Panc1 (cell line): ENCODE measurements at regions not wholly inside any gene's neighbourhood (a gene's known extent, or its start where the extent isn't known, plus 50 kb on each side); places are given as distances from the start of the nearest gene placed in this dataset.

ENCODE experiments used
- ATAC-seq: fragments of 200-7000 bp; cut with Tn5 transposase; 2 replicates; pipeline ENCODE4 v1.9.1; 2020; ENCODE audit warnings: mild to moderate bottlenecking, moderate library complexity
- BruUV-seq: library from RNA; stranded (reverse); fragments of 400-500 nt; replicated peaks from 2 replicates; lab custom pipeline; 2021; lab: Mats Ljungman, UMichigan
- CTCF ChIA-PET: fragments of 300-600 bp; sonication (Branson Sonifier 250); formaldehyde crosslinking; loops from one replicate; lab custom pipeline; 2022; ENCODE audit warnings: antibody characterized with exemption; lab: Charles Lee
- POLR2A ChIA-PET: fragments of 300-600 bp; sonication (Branson Sonifier 250); formaldehyde crosslinking; loops from one replicate; lab custom pipeline; 2022; ENCODE audit warnings: antibody characterized with exemption; lab: Charles Lee
- DNase-seq: peaks from one replicate; pipeline ENCODE4 v3.0.0-alpha.2; 2010; ENCODE audit warnings: low read depth, low spot score
- H3K27ac ChIP-seq: 2 replicates; pipeline ENCODE4 v1.5.1; 2011; ENCODE audit warnings: mild to moderate bottlenecking, low read length, inconsistent platforms
- H3K27me3 ChIP-seq: fragments of 200-500 bp; sonication (Bioruptor generic); 2 replicates; pipeline ENCODE4 v1.6.0; 2014; ENCODE audit warnings: low read length, inconsistent platforms; ENCODE audit not compliant: control insufficient read depth, insufficient read depth
- H3K36me3 ChIP-seq: fragments of 200-500 bp; sonication (Bioruptor generic); 2 replicates; pipeline ENCODE4 v1.5.1; 2014; ENCODE audit warnings: inconsistent platforms, mild to moderate bottlenecking, low read length, moderate library complexity; ENCODE audit not compliant: control insufficient read depth, insufficient read depth
- H3K4me1 ChIP-seq: 2 replicates; pipeline ENCODE4 v1.5.1; 2011; ENCODE audit warnings: inconsistent platforms, mild to moderate bottlenecking, low read length, moderate library complexity; ENCODE audit not compliant: control insufficient read depth, insufficient read depth
- H3K4me3 ChIP-seq, 2 experiments: 2 replicates each; pipeline ENCODE4 v1.5.1; 2011 to 2012; ENCODE audit warnings: low read depth in 2 of 2, low read length in 2 of 2, mild to moderate bottlenecking in 2 of 2, inconsistent platforms in 1 of 2, moderate library complexity in 1 of 2
- H3K9me3 ChIP-seq: fragments of 200-500 bp; sonication (Bioruptor generic); 2 replicates; pipeline ENCODE4 v1.5.1; 2014; ENCODE audit warnings: low read depth, mild to moderate bottlenecking, inconsistent platforms, low read length, moderate library complexity; ENCODE audit not compliant: control insufficient read depth, insufficient read depth
- CTCF ChIP-seq: fragments of 450-650 bp; IDR thresholded peaks from 2 replicates; pipeline ENCODE4 v1.5.1; 2017; ENCODE audit warnings: mild to moderate bottlenecking
- POLR2AphosphoS5 ChIP-seq: IDR thresholded peaks from 2 replicates; pipeline ENCODE4 v1.6.1; 2012; ENCODE audit warnings: mild to moderate bottlenecking, low read depth, low read length, moderate library complexity
- SIN3A ChIP-seq: IDR thresholded peaks from 2 replicates; pipeline ENCODE4 v1.6.1; 2012; ENCODE audit warnings: low read depth, mild to moderate bottlenecking, low read length, moderate library complexity, borderline replicate concordance; ENCODE audit not compliant: insufficient read depth
- TCF7L2 ChIP-seq: IDR thresholded peaks from 2 replicates; pipeline ENCODE4 v1.6.1; 2011; ENCODE audit warnings: mild to moderate bottlenecking, low read depth, low read length, inconsistent platforms
- in situ Hi-C: cut with HindIII; loops from 2 replicates; pipeline ENCODE4 v1.10.0; 2016; ENCODE audit warnings: low sequenced_read_pairs, low pct_unique_long_range_greater_than_20kb
- intact Hi-C: fragments of 100-400 bp; cut with micrococcal nuclease; formaldehyde crosslinking; loops from one replicate; pipeline ENCODE4 v1.10.0; 2022; ENCODE audit not compliant: unreplicated experiment
- TF ChIP-seq, protein P1 (sequence below), 2 experiments: IDR thresholded peaks; 2 replicates each; pipeline ENCODE4 v1.6.1; 2011 to 2012; ENCODE audit warnings: low read depth in 2 of 2, control low read depth in 1 of 2, low read length in 1 of 2, mild to moderate bottlenecking in 1 of 2, moderate library complexity in 1 of 2; ENCODE audit not compliant: insufficient read depth in 1 of 2

DNA sequence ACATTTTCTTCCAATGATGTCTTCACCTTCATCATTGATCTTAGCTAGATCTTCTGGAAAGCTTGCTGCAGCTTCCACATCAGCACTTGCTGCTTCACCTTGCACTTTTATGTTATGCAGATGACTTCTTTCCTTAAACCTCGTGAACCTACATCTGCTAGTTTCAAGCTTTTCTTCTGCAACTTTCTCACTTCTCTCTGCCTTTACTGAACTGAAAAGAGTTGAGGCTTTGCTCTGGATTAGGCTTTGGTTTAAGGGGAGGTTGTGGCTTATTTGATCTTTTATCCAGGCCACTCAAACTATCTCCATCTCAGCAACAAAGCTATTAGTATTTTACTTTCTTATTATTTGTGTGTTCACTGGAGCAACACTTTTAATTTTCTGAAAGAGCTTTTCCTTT is 125.5 kb upstream of the POM121L12 start:
- ChIA-PET POLR2A (no interaction called here), CTCF (no interaction called here)
- H3K9me3 ChIP-seq: no peaks in the 10 kb centered on the region
- no peaks in the 10 kb centered on the region for H3K36me3 ChIP-seq
- DNase-seq (no peak), ATAC-seq (no peak)
- in situ Hi-C loops (no loop called here), intact Hi-C loops (no loop called here)
- H3K4me1 ChIP-seq: no peaks in the 10 kb centered on the region
- TF ChIP-seq TCF7L2 (no peak), SIN3A (no peak), CTCF (no peak), POLR2AphosphoS5 (no peak)
- TF ChIP-seq, protein P1, sequence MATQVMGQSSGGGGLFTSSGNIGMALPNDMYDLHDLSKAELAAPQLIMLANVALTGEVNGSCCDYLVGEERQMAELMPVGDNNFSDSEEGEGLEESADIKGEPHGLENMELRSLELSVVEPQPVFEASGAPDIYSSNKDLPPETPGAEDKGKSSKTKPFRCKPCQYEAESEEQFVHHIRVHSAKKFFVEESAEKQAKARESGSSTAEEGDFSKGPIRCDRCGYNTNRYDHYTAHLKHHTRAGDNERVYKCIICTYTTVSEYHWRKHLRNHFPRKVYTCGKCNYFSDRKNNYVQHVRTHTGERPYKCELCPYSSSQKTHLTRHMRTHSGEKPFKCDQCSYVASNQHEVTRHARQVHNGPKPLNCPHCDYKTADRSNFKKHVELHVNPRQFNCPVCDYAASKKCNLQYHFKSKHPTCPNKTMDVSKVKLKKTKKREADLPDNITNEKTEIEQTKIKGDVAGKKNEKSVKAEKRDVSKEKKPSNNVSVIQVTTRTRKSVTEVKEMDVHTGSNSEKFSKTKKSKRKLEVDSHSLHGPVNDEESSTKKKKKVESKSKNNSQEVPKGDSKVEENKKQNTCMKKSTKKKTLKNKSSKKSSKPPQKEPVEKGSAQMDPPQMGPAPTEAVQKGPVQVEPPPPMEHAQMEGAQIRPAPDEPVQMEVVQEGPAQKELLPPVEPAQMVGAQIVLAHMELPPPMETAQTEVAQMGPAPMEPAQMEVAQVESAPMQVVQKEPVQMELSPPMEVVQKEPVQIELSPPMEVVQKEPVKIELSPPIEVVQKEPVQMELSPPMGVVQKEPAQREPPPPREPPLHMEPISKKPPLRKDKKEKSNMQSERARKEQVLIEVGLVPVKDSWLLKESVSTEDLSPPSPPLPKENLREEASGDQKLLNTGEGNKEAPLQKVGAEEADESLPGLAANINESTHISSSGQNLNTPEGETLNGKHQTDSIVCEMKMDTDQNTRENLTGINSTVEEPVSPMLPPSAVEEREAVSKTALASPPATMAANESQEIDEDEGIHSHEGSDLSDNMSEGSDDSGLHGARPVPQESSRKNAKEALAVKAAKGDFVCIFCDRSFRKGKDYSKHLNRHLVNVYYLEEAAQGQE (IDR thresholded peaks at IDR 0.05; ENCODE audit: insufficient read depth in 1 of 2, low read depth in 2 of 2, low read length in 1 of 2): no peak
- H3K27ac ChIP-seq: no peak overlapping the region
- no peaks in the 10 kb centered on the region for H3K27me3 ChIP-seq
- BruUV-seq: no TSS peak
- no peak overlapping the region for H3K4me3 ChIP-seq

- ATAC-seq (no peak), DNase-seq (no peak)
- CTCF ChIA-PET: no interaction called here
- no peaks in the 10 kb centered on the region for H3K36me3 ChIP-seq
- in situ Hi-C loops: no loop called here
- H3K4me3 ChIP-seq: no peak overlapping the region
- intact Hi-C loops: no loop called here
- no TSS peak for BruUV-seq
- POLR2A ChIA-PET: no interaction called here
- TF ChIP-seq CTCF: no peak
- TF ChIP-seq SIN3A: no peak
- TF ChIP-seq POLR2AphosphoS5: no peak
- TF ChIP-seq, protein P1 (IDR thresholded peaks at IDR 0.05; ENCODE audit: insufficient read depth in 1 of 2, low read depth in 2 of 2, low read length in 1 of 2): no peak
- no peak for TF ChIP-seq TCF7L2
- no peak overlapping the region for H3K27ac ChIP-seq
- H3K4me1 ChIP-seq: no peaks in the 10 kb centered on the region
- no peaks in the 10 kb centered on the region for H3K9me3 ChIP-seq
- H3K27me3 ChIP-seq: no peaks in the 10 kb centered on the region
These were observed 126.3 kb upstream of the POM121L12 start for GRCh38 chr7:52909131-52909530.
